ENCODE measurements at regions not wholly inside any gene's neighbourhood (a gene's known extent, or its start where the extent isn't known, plus 50 kb on each side); places are given as distances from the start of the nearest gene placed in this dataset.

- DNase-seq: no peak
Measured at GRCh38 chr1:112231331-112231730, 164.7 kb upstream of the CTTNBP2NL start.

- DNase-seq: no peak
Measured at GRCh38 chr1:112232848-112233247, 163.2 kb upstream of the CTTNBP2NL start.

GRCh38 chr1:112234710-112235109 lies 161.3 kb upstream of the CTTNBP2NL start:
- no peak for DNase-seq

- DNase-seq: no peak
Measured at GRCh38 chr1:112237983-112238545, 157.9 kb upstream of the CTTNBP2NL start.

GRCh38 chr1:112239683-112240330 lies 156.2 kb upstream of the CTTNBP2NL start:
- DNase-seq: no peak

- DNase-seq: no peak
Measured at GRCh38 chr1:112242470-112242869, 153.5 kb upstream of the CTTNBP2NL start.

GRCh38 chr1:112244131-112244530 lies 151.9 kb upstream of the CTTNBP2NL start:
- DNase-seq: no peak

GRCh38 chr1:112245114-112245513 lies 150.9 kb upstream of the CTTNBP2NL start:
- no peak for DNase-seq

GRCh38 chr1:112247036-112247597 lies 148.9 kb upstream of the CTTNBP2NL start:
- no peak for DNase-seq

GRCh38 chr1:112247961-112248360 lies 148.1 kb upstream of the CTTNBP2NL start:
- no peak for DNase-seq

GRCh38 chr1:112250892-112251291 lies 145.1 kb upstream of the CTTNBP2NL start:
- no peak for DNase-seq

- DNase-seq: no peak
Measured at GRCh38 chr1:112251766-112252506, 144.1 kb upstream of the CTTNBP2NL start.

- no peak for DNase-seq
Measured at GRCh38 chr1:112253366-112253765, 142.6 kb upstream of the CTTNBP2NL start.

- DNase-seq: no peak
Measured at GRCh38 chr1:112255080-112255479, 140.9 kb upstream of the CTTNBP2NL start.

GRCh38 chr1:112256411-112256810 lies 139.6 kb upstream of the CTTNBP2NL start:
- DNase-seq: no peak

GRCh38 chr1:112257043-112257835 lies 138.8 kb upstream of the CTTNBP2NL start:
- no peak for DNase-seq

GRCh38 chr1:112260699-112261098 lies 135.3 kb upstream of the CTTNBP2NL start:
- no peak for DNase-seq

- DNase-seq: no peak
Measured at GRCh38 chr1:112262316-112262715, 133.7 kb upstream of the CTTNBP2NL start.

- DNase-seq: no peak
Measured at GRCh38 chr1:112263042-112263441, 133.0 kb upstream of the CTTNBP2NL start.

GRCh38 chr1:112263453-112263852 lies 132.6 kb upstream of the CTTNBP2NL start:
- peak; percentile 33 for DNase-seq

- DNase-seq: no peak
Measured at GRCh38 chr1:112264010-112264409, 132.0 kb upstream of the CTTNBP2NL start.

GRCh38 chr1:112264553-112264952 lies 131.5 kb upstream of the CTTNBP2NL start:
- DNase-seq: no peak

- no peak for DNase-seq
Measured at GRCh38 chr1:112265931-112266330, 130.1 kb upstream of the CTTNBP2NL start.

All from OCI-M1 (cell line).